ENCODE measurements at regions not wholly inside any gene's neighbourhood (a gene's known extent, or its start where the extent isn't known, plus 50 kb on each side); places are given as distances from the start of the nearest gene placed in this dataset.

DNA sequence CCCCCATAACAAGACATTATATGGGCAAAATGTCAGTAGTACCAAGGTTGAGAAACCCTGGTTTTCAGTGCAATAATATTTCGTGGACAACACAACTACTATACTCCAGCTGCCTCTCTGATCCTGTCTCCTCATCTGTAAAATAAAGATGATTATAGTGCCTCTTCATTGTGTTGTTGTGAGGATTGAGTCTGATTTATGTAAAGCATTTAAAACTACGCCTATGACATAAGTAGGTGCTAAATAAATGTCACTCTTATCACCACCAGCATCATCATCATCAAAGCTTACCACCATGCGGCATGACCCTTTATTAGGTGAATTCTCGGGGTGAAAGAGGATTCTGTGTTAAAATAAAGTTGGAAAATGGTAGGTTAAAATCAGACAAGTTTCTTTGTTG is 67.8 kb upstream of the IFNE start:
- TF ChIP-seq, protein P1, sequence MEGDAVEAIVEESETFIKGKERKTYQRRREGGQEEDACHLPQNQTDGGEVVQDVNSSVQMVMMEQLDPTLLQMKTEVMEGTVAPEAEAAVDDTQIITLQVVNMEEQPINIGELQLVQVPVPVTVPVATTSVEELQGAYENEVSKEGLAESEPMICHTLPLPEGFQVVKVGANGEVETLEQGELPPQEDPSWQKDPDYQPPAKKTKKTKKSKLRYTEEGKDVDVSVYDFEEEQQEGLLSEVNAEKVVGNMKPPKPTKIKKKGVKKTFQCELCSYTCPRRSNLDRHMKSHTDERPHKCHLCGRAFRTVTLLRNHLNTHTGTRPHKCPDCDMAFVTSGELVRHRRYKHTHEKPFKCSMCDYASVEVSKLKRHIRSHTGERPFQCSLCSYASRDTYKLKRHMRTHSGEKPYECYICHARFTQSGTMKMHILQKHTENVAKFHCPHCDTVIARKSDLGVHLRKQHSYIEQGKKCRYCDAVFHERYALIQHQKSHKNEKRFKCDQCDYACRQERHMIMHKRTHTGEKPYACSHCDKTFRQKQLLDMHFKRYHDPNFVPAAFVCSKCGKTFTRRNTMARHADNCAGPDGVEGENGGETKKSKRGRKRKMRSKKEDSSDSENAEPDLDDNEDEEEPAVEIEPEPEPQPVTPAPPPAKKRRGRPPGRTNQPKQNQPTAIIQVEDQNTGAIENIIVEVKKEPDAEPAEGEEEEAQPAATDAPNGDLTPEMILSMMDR (IDR thresholded peaks at IDR 0.05; ENCODE audit: control insufficient read depth, extremely low read depth, insufficient read depth), result no peak
- no peak overlapping the region for H3K4me3 ChIP-seq (ENCODE audit: low read depth, low read length)
- no peak for DNase-seq (ENCODE audit: low read depth)

DNA sequence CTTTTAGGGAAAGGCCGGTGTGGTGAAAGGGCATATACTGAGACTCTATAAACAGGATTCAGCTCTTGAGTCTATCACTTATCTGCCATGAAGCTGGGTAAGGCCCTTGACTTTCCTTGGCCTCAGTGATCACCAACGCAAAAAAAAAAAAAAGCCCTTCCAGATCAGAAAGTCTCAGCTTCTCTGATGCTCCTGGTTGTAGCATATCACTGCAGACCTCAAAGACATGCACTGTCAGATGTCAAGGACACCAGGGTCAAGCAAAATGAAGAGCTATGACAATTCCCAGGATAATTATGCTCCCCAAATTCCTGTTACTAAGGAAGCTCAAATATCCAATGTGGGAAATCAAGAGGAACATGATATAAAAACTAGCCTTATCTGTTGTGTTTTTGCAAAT is 68.3 kb upstream of the IFNE start:
- DNase-seq (ENCODE audit: low read depth), result no peak
- TF ChIP-seq, protein P1 (IDR thresholded peaks at IDR 0.05; ENCODE audit: control insufficient read depth, extremely low read depth, insufficient read depth), result no peak
- no peak overlapping the region for H3K4me3 ChIP-seq (ENCODE audit: low read depth, low read length)

DNA sequence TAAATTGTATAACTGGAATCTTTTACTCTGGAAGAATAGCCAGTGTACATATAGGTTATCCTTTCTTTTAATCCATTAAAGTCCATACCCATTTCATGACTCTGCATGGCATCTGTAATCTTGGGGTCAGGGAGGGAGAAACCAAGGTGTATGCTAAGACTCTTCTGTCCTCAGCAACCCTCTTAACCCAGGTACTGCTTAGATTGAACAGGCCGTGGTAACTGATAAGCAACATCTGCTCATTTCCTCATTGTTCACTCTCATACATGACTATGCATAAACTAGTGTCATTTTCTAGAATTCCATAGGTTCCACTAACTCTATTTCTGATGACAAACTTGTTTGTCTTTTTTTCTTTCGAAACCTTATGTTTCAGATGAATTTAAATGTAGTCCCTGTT is 69.3 kb upstream of the IFNE start:
- no peak for DNase-seq (ENCODE audit: low read depth)
- no peak overlapping the region for H3K4me3 ChIP-seq (ENCODE audit: low read depth, low read length)
- TF ChIP-seq, protein P1 (IDR thresholded peaks at IDR 0.05; ENCODE audit: control insufficient read depth, extremely low read depth, insufficient read depth), result no peak

DNA sequence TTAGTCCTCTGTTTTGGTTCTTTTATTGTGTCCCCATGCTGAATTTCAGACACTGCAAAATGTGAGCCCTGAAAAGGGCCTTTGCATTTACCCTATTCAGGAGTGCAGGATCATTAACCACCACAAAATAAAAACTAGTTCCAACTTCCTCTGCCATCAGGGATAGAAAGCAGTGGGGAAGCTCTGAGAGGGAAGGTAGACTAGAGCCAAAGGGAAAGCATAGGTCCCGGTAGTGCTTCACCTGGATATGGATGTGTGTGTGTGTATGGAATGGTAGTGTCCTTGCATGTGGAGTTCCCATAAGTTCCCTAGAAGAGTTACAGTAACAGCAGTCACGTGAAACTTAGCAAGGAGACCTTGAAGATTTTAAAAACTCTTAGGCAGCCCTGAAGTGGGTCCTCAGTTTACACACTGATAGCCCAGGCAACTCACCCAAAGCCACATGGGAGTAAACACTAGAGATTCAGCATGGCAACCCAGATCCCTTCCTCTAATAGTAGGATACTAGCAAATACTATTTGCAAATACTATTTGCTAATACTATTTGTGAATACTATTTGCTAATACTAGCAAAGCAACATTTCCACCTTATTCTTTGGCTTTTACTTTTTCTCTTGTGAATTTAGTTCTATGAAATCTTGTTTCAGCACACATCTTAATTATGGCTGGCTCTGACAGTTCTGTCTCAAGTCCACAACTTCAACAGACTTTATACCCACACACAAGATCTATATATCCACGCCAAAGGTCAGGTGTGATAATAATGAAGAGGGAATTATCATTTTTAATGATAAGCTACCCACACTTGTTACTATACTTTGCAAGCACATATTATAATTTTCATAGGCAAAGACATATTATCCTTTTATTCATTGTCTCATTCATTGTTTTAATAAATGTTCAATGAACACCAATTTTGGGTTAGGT is 70.4 kb upstream of the IFNE start:
- TF ChIP-seq, protein P1 (IDR thresholded peaks at IDR 0.05; ENCODE audit: control insufficient read depth, extremely low read depth, insufficient read depth), result no peak
- H3K4me3 ChIP-seq (ENCODE audit: low read depth, low read length), result no peak overlapping the region
- no peak for DNase-seq (ENCODE audit: low read depth)

DNA sequence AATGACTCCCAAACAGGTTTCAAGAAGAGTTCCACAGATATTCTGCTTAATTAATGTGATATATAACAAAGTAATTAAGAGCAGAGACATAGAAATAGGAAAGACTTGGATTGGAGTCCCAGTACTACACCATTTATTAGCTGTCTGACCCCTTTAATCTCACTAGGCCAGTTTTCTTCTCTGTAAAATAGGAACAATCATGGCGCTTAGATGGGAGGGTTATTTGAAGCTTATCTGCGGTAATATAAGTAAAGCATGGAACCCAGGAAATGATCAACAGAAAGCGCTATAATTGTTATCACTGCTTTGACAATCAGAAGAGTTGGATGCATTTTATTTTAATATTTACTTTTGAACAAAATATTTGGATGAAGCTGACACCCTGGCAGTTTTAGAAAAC is 71.3 kb upstream of the IFNE start:
- TF ChIP-seq, protein P1 (IDR thresholded peaks at IDR 0.05; ENCODE audit: control insufficient read depth, extremely low read depth, insufficient read depth), result no peak
- no peak for DNase-seq (ENCODE audit: low read depth)
- H3K4me3 ChIP-seq (ENCODE audit: low read depth, low read length), result no peak overlapping the region

DNA sequence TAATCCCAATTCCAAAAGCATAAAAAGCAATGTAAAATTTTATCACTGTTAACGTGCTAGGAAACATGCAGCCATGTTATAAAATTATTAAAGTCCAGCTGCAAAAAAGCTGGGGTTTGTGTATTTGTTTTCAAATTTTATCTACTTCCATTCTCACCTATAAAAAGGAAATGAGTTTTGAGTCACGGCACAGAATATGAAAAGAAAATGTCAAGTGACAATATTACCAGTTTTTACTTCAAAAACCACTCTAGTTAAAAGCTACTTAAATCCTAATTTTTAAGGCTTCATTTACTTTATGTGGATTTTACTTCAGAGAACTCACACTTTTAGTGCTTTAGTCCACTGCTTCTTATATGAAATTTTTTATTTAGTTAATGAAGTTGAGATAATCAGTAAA is 72.7 kb upstream of the IFNE start:
- no peak for DNase-seq (ENCODE audit: low read depth)
- TF ChIP-seq, protein P1 (IDR thresholded peaks at IDR 0.05; ENCODE audit: control insufficient read depth, extremely low read depth, insufficient read depth), result no peak
- H3K4me3 ChIP-seq (ENCODE audit: low read depth, low read length), result no peak overlapping the region

DNA sequence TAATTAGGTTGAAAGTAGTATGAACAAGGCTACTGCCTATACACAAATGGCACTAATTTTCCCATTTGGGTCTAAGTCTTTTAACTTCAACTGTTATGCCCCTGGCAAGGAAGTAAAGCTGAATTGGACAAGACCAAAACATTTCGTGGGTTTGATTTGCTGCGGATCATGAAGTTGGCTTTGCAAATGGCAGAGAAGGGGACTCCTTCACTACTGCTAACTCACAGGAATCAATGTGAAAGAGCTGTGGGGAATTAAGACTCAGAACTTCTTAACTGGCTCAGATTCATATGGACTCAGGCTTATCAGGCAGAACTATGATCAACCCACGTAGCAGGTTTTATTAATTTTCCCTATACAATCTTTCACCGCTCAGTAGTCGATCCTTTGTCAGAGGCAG is 73.8 kb upstream of the IFNE start:
- no peak overlapping the region for H3K4me3 ChIP-seq (ENCODE audit: low read depth, low read length)
- TF ChIP-seq, protein P1 (IDR thresholded peaks at IDR 0.05; ENCODE audit: control insufficient read depth, extremely low read depth, insufficient read depth), result no peak
- no peak for DNase-seq (ENCODE audit: low read depth)

Data from LNCaP clone FGC (cell line).